ENCODE measurements at regions not wholly inside any gene's neighbourhood (a gene's known extent, or its start where the extent isn't known, plus 50 kb on each side); places are given as distances from the start of the nearest gene placed in this dataset.
A peak's percentile ranks its signal among the peaks of the same experiment; 100 is the strongest.

DNA sequence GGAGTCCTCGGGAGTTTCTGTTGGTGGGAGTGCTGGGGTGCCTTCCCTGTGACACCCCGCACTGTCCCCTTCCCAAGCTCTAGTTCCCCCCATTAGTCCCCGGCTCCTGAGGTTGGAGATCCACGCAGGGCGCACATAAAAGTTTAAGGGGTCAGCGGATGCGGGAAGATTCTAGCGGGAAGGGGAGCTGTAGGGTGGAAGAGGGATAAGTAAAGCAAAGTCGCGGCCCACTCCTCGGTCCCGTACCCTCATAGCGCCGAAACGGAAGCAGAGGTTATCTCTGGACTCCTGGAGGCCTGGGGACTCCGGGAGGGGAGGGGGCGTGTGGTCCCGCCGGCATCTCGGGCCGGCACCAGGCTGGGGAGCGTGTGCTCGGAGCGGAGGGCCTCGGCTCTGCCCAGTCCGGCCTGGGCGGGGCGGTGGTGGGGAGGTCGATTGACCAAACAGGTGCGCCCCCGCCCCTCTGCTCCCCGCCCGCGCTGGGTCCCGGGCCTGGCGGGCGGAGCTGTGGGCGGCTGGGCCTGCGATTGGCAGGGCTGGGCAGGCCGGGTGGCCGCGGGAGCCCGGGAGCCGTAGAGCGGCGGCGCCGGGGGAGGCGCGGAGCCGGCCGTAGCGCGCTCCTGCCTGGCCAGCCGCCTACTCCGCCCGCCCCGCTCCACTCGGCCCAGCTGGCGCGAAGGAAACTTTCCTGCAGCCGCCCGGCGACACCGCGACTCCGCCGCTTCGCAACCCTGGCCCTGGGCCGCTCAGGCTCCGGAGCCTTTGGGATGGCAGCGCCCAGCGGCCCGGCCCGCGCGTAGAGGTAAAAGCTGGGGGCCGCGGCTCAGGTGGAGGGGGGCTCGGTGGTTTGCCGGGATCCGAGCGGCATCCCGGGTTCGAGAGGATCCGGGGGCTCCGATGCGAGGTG, 52.2 kb upstream of the DAB2IP start:
- TF ChIP-seq, protein P1, sequence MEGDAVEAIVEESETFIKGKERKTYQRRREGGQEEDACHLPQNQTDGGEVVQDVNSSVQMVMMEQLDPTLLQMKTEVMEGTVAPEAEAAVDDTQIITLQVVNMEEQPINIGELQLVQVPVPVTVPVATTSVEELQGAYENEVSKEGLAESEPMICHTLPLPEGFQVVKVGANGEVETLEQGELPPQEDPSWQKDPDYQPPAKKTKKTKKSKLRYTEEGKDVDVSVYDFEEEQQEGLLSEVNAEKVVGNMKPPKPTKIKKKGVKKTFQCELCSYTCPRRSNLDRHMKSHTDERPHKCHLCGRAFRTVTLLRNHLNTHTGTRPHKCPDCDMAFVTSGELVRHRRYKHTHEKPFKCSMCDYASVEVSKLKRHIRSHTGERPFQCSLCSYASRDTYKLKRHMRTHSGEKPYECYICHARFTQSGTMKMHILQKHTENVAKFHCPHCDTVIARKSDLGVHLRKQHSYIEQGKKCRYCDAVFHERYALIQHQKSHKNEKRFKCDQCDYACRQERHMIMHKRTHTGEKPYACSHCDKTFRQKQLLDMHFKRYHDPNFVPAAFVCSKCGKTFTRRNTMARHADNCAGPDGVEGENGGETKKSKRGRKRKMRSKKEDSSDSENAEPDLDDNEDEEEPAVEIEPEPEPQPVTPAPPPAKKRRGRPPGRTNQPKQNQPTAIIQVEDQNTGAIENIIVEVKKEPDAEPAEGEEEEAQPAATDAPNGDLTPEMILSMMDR (IDR thresholded peaks at IDR 0.05 in 8 of 11, conservative IDR thresholded peaks at IDR 0.05 in 3 of 11), result no peak
- no peak for TF ChIP-seq POLR2A (IDR thresholded peaks at IDR 0.05)
- peak in 1 of 3 donors; percentile 22 for TF ChIP-seq POLR2AphosphoS5 (IDR thresholded peaks at IDR 0.05)
